ENCODE measurements at regions not wholly inside any gene's neighbourhood (a gene's known extent, or its start where the extent isn't known, plus 50 kb on each side); places are given as distances from the start of the nearest gene placed in this dataset.
A peak's percentile ranks its signal among the peaks of the same experiment; 100 is the strongest.

DNA sequence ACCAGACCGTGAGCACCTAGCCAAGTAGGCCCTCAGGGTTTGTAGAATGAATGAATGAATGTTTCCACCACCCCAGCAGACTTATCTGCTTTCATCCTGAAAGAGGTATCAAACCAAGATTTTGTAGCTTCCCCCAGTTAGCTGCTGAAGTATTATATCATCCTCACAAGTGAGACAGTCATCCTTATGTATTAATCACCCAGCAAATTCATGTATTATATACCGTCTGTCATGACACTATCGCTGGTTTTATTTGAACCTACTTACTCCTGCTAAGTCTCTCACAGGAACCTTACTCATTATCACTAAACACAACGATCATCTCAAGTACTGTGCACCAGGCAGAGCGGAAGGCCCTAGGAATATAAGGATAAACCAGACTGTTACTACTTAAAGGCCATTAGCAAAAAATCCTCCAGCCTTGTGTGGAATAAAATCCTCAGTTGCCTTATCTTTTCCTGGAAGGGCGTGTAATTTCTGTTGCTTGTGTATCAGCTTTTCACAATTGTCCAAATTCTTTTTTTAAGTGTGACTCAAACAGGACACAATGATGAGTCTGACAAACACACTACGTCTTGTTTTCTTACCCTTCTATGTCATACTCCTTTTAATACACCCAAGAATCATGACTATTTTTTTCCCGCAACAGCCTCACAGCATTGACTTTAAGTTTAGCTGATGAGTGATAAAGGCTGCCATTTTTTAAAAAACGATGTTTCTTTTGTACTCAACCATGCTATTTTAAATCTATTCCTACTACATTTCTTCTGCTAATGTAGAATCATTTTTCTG is 176.1 kb upstream of the KLF14 start:
- Histone ChIP-seq H3K4me3 (no peak overlapping the region), H3K9me3 (no peaks in the 10 kb centered on the region), H3K27me3 (no peaks in the 10 kb centered on the region), H3K4me1 (peaks cover 23% of the 10 kb centered on the region), H3K27ac (no peak overlapping the region), H3K36me3 (ENCODE audit: low read depth, missing control alignments) (no peaks in the 10 kb centered on the region)
- no peak for TF ChIP-seq POLR2A (IDR thresholded peaks at IDR 0.05)
- TF ChIP-seq, protein P1, sequence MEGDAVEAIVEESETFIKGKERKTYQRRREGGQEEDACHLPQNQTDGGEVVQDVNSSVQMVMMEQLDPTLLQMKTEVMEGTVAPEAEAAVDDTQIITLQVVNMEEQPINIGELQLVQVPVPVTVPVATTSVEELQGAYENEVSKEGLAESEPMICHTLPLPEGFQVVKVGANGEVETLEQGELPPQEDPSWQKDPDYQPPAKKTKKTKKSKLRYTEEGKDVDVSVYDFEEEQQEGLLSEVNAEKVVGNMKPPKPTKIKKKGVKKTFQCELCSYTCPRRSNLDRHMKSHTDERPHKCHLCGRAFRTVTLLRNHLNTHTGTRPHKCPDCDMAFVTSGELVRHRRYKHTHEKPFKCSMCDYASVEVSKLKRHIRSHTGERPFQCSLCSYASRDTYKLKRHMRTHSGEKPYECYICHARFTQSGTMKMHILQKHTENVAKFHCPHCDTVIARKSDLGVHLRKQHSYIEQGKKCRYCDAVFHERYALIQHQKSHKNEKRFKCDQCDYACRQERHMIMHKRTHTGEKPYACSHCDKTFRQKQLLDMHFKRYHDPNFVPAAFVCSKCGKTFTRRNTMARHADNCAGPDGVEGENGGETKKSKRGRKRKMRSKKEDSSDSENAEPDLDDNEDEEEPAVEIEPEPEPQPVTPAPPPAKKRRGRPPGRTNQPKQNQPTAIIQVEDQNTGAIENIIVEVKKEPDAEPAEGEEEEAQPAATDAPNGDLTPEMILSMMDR (IDR thresholded peaks at IDR 0.05), result no peak
- intact Hi-C loops (cut with DNase I; ENCODE audit: low total_unique reads), result no loop called here
- DNase-seq, result no peak
- WGBS, 2 donors, result 84 to 87% methylated on average over 9 of the region's 9 CpGs

DNA sequence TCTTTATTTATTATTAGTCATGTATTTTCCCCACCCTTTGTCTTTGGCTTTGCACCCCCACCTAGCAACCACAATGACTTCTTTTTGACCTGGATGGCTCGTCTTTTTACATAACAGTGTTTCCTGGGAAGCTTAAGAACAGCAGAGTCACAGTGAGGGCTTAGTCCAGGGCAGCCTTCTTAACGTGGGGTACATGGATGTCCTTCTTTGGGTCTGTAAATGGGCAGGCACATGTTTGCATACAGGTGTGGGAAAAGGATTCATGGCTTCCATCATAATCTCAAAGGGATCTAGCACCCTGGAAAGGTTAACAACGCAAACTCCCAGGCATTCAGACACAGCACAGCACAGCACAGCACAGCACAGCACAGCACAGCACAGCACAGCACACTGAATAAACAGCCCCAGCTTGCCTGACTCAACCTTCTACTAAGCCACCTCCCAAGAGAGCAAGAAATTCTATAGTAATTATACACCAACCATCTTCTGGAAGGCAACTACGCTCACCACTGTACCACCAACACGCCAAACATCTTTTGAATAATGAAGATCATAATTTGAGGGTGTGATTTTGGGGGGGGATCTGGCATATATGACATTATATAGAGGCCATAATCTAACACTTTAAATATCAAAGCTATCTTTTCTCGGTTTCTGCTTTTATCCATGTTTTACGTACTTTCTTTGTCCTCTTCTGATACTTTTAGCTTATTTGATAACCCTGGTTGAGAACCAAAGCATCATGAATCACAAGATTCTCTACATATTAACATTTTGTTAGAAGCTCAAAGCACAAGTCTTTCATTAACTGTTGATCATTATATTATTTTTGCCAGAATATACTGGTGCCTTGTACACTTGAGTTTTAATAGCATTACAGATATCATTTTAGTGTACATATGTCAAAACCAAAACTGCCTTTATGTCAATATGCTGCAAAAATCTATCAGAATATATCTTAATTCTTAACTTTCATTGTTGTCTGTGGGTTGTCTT is 177.2 kb upstream of the KLF14 start:
- Histone ChIP-seq H3K4me3 (no peak overlapping the region), H3K27ac (peak overlapping the region in 1 of 2 donors; percentile 73), H3K27me3 (no peaks in the 10 kb centered on the region), H3K4me1 (peaks cover 35% of the 10 kb centered on the region), H3K9me3 (no peaks in the 10 kb centered on the region), H3K36me3 (ENCODE audit: low read depth, missing control alignments) (no peaks in the 10 kb centered on the region)
- WGBS, 2 donors, result 69 to 82% methylated on average over 7 of the region's 7 CpGs
- DNase-seq, result no peak
- TF ChIP-seq POLR2A (IDR thresholded peaks at IDR 0.05), result no peak
- TF ChIP-seq, protein P1 (IDR thresholded peaks at IDR 0.05), result no peak
- intact Hi-C loops (cut with DNase I; ENCODE audit: low total_unique reads), result no loop called here

DNA sequence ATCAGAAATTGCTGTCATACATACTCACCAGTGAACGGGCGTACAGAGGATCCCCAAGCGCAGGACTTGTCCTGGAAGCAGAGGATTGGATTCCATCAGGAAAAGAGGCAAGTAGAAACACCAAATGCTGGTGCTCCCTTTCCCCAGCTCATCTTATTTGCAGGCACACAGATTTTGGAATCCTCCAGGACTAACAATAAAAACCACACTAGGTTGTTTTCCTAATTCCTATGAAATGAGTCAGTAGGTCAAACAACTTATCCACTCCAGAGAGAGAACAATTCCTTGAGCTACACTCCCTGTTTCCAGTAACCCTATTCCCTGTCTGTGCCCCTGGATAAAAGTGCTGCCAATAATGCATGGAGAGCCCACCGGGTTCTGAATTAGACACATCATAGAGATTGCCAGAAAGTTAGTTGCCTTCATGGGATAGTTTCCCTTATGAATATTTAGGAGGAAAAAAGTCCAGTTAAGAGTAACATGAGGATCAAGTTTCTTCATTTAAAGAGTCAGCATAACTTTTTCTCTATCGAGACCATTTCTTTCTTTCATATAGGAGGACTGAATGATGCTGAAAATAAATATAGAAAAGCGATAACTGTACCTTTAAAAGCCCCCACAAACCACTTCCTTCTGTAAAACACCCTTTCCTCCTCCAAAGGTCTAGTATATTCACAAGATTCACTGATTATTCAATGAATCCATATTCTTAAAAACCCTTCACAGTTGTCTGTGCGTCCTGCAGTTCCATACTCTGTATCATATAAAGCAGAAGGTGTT is 178.3 kb upstream of the KLF14 start:
- H3K9me3 ChIP-seq, result no peaks in the 10 kb centered on the region
- peak overlapping the region in 1 of 2 donors; percentile 2 for H3K4me3 ChIP-seq
- TF ChIP-seq POLR2A (IDR thresholded peaks at IDR 0.05), result no peak
- TF ChIP-seq, protein P1 (IDR thresholded peaks at IDR 0.05), result no peak
- peaks cover 44% of the 10 kb centered on the region for H3K4me1 ChIP-seq
- no peak for DNase-seq
- H3K27me3 ChIP-seq, result no peaks in the 10 kb centered on the region
- H3K27ac ChIP-seq, result peak overlapping the region; percentile 2 to 73
- 56 to 63% methylated on average over 7 of the region's 7 CpGs for WGBS, 2 donors
- no peaks in the 10 kb centered on the region for H3K36me3 ChIP-seq (ENCODE audit: low read depth, missing control alignments)
- intact Hi-C loops (cut with DNase I; ENCODE audit: low total_unique reads), result no loop called here

DNA sequence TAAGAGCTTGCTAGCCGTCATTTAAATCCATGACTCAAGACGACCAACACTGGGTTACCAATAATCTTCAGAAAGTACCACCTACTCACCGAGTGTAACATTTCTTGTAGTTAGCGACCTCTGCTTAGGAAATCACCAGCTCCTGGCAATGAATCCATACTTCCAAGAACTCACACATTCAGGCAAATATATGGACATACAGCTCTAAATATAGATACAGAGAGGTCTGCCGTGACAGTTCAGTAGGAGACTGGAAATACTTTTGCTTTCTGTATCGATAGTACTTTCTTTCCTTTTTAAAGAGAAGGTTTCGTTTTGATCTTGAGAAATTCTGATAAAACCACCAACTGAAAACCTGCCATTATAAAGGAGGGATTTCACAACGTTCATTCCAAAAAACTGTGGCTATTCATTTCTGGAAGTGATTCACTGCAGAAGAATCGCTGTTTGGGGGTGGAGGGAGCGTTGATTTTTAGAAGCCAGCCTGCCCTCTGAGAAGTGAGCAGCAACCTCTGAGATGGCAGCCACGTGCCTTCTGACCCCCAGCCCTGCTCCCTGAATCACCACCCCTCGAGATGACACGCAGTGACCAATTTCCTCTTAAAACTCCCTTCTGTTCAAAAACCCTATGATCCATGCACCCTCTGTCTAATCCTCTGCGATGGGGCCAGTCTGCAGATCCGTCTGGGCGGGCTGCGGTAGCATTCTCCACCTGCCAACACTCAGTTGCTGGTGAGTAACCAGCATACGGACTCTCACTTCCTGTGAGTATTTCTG is 179.0 kb upstream of the KLF14 start:
- Histone ChIP-seq H3K9me3 (no peaks in the 10 kb centered on the region), H3K36me3 (ENCODE audit: low read depth, missing control alignments) (no peaks in the 10 kb centered on the region), H3K4me1 (peaks cover 45% of the 10 kb centered on the region), H3K27me3 (no peaks in the 10 kb centered on the region), H3K27ac (peak overlapping the region; percentile 2 to 73), H3K4me3 (peak overlapping the region in 1 of 2 donors; percentile 2)
- TF ChIP-seq POLR2A (IDR thresholded peaks at IDR 0.05), result no peak
- TF ChIP-seq, protein P1 (IDR thresholded peaks at IDR 0.05), result no peak
- WGBS, 2 donors, result 43 to 47% methylated on average over 18 of the region's 18 CpGs
- intact Hi-C loops (cut with DNase I; ENCODE audit: low total_unique reads), result no loop called here
- no peak for DNase-seq

Data from testis (tissue), 2 donors.